ES-I3 (cell line): ENCODE measurements at regions not wholly inside any gene's neighbourhood (a gene's known extent, or its start where the extent isn't known, plus 50 kb on each side); places are given as distances from the start of the nearest gene placed in this dataset.

ENCODE experiments used
- H3K36me3 ChIP-seq: 2 replicates; pipeline ENCODE4 v1.6.1; 2013; ENCODE audit warnings: mild to moderate bottlenecking, low read length, control low read depth, moderate library complexity; ENCODE audit not compliant: insufficient read depth
- H3K4me1 ChIP-seq: 2 replicates; pipeline ENCODE4 v1.6.1; 2013; ENCODE audit warnings: mild to moderate bottlenecking, control low read depth, low read length; ENCODE audit not compliant: insufficient read depth
- H3K9ac ChIP-seq: 2 replicates; pipeline ENCODE4 v1.6.1; 2013; ENCODE audit warnings: low read depth, mild to moderate bottlenecking, low read length, moderate library complexity
- H3K9me3 ChIP-seq: 2 replicates; pipeline ENCODE4 v1.6.1; 2013; ENCODE audit warnings: mild to moderate bottlenecking, low read length, moderate library complexity; ENCODE audit not compliant: control insufficient read depth, insufficient read depth

DNA sequence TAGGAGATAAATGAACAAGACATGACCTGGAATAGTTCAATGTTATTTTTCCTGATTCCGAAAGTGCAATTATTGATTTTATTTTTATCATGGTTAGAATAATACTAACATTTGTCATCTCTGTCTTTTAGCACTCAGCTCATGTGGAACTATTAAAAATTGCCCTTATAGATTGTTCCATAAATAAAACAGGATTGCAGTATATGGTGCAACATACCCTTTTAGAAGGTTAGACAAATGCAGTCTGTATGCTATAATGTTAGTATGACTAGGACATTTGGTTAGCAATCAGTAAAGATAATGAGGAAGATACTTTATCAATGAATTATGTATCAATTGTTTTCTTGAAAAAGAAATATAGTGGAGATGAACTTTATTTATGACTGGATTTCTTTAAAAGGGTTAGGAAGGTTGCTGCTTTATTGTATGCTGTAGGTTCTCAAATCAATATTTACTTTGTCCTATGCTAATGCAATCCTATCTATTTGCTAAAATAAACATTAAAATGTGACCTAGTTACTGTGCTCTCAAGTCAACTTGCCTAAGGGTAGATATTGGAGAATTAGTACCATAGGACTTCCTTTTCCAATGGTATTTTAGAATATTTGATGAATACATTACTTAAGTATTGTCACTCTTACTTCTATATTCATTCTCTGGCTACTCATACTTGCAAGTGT lies 348.9 kb upstream of the ISL1 start:
- no peaks in the 10 kb centered on the region for H3K36me3 ChIP-seq
- peaks cover 2% of the 10 kb centered on the region; the same call in 1 of the 2 replicates for H3K4me1 ChIP-seq
- no peak overlapping the region for H3K9ac ChIP-seq
- H3K9me3 ChIP-seq, result no peaks in the 10 kb centered on the region

DNA sequence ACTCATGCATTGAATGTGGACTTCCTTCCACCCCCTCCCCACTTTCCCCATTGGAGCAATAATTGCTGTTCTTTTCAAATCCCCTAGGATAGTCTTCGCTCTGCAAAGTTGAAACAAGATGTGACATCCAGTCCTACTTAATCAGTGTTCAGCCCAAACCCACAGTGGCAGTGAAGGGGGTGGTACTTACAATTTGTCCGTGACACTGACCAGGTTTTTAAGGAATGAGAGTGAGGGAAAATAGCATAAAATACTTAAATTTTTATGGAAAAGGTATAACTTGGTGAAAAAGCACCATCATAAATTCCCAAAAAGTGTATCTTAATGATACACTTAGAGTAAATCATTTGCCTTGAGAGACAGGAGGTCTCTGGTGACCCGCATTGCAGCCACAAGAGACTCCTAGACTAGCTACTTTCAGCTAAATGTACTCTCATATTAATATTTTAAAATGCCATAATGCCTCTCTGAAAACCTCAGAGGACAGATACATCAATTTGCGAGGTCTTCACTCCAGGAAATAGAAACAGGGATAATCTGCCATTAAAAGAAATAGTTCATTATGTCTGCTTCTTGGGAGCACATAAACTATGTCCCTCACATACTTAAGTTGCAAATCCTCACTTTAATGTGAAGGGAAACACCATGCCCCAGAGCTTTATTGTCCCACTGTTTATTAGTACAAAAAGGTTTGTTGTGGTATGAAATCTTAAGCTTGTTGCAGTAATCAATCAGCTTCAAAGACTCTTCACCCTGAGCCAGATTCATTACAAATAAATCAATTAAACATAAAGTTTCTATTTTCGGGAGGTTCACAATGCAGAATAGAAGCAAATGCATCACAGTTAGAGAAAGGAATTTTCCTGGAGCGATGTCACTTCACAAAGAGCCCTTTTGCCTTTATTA lies 343.6 kb upstream of the ISL1 start:
- Histone ChIP-seq H3K36me3 (no peaks in the 10 kb centered on the region), H3K9me3 (no peaks in the 10 kb centered on the region), H3K9ac (no peak overlapping the region), H3K4me1 (peaks cover 8% of the 10 kb centered on the region; the same call in 1 of the 2 replicates)

DNA sequence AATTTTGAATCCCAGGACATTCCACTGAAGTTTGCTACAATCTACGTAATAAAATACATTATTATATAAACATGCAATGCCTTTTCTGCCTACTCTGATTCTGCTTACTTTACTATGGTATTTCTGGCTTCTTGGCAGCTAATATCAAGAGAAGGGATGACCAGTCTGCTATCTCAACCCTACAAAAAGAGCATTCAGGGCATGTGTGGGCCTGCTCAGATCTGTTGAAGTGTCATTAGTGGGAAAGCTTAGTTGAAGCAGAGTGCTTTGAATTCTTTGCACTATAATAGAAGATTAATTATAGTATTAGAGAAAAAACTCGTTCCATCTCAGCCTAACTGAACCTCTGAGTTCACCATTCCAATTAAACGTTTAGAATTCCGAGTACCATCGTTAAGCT lies 339.5 kb upstream of the ISL1 start:
- H3K9ac ChIP-seq, result no peak overlapping the region

GRCh38 chr5:51047369-51047768 lies 335.9 kb upstream of the ISL1 start:
- Histone ChIP-seq H3K4me1 (no peaks in the 10 kb centered on the region), H3K9ac (no peak overlapping the region), H3K9me3 (no peaks in the 10 kb centered on the region), H3K36me3 (no peaks in the 10 kb centered on the region)

More for the DNA sequence above, 339.5 kb upstream of the ISL1 start:
- H3K9me3 ChIP-seq, result no peaks in the 10 kb centered on the region
- no peaks in the 10 kb centered on the region for H3K36me3 ChIP-seq
- peaks cover 8% of the 10 kb centered on the region; the same call in 1 of the 2 replicates for H3K4me1 ChIP-seq

DNA sequence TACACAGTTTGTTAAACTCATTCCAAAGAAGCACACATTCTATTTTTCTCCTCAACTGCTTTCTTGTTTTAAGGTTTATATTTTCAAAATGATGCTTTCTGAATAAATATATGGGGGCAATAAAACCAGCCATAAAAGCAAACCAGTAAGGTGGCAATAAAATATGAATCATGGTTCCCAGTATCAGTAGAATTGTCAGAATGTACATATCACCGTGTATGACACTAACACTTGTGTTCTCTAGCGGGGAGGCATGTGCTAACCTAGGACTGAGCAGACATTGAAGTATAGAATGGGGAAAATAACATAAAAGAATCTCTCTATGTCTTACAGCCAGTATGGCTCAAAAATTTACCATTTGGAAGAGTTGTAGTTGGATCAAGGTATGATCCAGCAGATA lies 329.9 kb upstream of the ISL1 start:
- Histone ChIP-seq H3K9me3 (no peaks in the 10 kb centered on the region), H3K4me1 (no peaks in the 10 kb centered on the region), H3K9ac (no peak overlapping the region), H3K36me3 (no peaks in the 10 kb centered on the region)

DNA sequence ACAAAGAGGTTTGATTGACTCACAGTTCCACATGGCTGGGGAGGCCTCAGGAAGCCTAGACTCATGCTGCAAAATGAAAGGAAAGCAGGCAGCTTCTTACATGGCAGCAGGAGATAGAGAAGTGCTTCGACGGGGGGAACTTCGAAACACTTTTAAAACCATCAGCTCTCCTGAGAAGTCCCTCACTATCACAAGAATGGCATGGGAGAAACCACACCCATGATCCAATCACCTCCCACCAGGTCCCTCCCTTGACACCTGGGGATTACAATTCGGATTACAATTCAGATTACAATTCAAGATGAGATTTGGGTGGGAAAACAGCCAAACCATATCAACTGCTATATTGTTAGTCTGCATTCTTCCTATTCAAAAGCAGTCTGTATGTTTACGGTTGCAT lies 322.3 kb upstream of the ISL1 start:
- no peaks in the 10 kb centered on the region for H3K36me3 ChIP-seq
- no peak overlapping the region for H3K9ac ChIP-seq
- H3K9me3 ChIP-seq, result no peaks in the 10 kb centered on the region
- H3K4me1 ChIP-seq, result no peaks in the 10 kb centered on the region

DNA sequence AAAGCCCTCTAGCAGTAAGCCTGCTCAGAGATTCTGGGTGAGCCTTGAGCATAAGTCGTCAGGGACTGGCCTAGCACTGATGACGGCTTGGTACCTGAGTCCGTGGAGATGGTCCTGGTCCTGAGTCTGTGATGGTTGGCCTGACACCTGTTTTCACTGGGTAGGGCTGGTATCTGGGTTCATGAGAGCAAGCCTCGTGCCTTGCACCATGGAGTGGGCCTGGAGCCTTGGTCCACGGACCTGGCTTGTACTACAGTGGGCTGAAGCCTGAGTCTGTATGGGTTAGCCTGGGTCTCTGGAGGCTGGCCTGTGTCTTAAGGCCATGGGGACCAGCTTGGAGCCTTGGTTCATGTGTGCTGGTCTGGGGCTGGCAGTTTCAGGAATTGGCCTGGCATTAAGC lies 310.3 kb upstream of the ISL1 start:
- Histone ChIP-seq H3K9ac (no peak overlapping the region), H3K36me3 (no peaks in the 10 kb centered on the region), H3K4me1 (no peaks in the 10 kb centered on the region), H3K9me3 (peaks cover 6% of the 10 kb centered on the region; the same call in 1 of the 2 replicates)

DNA sequence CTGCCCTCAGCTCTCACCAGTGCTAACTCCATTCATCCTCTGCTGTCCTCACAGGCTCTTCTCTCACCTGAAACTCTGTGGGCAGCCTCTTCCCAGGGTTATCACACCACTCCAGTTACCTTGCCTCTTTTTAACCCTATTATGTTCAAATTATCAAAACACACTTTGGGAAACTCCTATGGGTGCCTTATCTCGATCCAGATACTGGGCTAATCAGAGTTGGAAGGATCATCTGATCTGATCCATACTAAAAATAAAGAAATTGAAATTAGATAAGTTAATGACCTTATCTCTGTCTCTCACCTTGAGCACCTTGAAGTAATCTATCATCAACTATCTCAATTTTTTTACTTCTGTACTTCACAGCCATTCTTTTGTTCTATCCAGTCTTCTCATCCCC lies 300.5 kb upstream of the ISL1 start:
- Histone ChIP-seq H3K9me3 (no peaks in the 10 kb centered on the region; the same call in 1 of the 2 replicates), H3K36me3 (no peaks in the 10 kb centered on the region), H3K9ac (no peak overlapping the region), H3K4me1 (no peaks in the 10 kb centered on the region)

DNA sequence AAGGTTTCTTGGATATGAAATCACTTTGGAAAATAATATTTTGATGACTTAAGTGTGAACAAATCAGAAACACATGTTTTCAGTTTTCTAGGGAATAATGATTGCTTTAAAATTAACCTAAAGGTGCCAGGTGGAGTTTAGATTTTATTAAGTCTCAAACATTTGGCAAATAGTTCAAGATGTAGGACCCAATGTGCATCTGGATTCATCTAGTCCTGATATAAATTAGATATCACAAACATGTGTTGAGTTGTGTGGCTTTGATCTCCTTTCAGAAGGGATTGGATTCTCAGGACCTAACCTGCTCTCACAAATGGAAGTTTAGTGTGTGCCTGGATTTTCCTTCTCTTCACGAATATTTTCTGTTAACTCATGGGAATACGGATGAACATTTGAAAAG lies 291.4 kb upstream of the ISL1 start:
- H3K4me1 ChIP-seq, result no peaks in the 10 kb centered on the region
- H3K36me3 ChIP-seq, result no peaks in the 10 kb centered on the region
- H3K9ac ChIP-seq, result no peak overlapping the region
- no peaks in the 10 kb centered on the region for H3K9me3 ChIP-seq

- Histone ChIP-seq H3K4me1 (no peaks in the 10 kb centered on the region), H3K9ac (no peak overlapping the region), H3K9me3 (no peaks in the 10 kb centered on the region), H3K36me3 (no peaks in the 10 kb centered on the region)
These were observed 287.8 kb upstream of the ISL1 start for GRCh38 chr5:51095486-51095885.

DNA sequence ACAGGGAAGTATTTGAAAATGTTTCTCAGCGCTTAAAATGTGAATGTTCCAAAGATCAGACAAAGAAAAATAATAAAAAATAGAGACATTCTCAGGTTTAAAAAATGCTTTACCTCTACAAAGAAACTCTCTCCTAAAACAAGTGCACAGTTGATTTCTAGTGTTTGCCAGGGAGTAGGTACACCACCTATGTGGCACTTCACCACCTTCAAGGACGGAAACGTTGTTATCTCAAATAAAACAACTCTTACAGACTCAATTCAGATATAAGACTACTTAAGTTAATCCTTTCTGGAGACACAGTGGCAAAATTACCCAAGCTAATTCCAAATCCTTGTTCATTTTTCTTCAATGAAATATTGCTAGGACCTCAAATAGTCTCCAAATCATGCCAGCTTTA lies 286.4 kb upstream of the ISL1 start:
- no peaks in the 10 kb centered on the region for H3K36me3 ChIP-seq
- no peaks in the 10 kb centered on the region for H3K9me3 ChIP-seq
- no peaks in the 10 kb centered on the region for H3K4me1 ChIP-seq
- no peak overlapping the region for H3K9ac ChIP-seq

GRCh38 chr5:51099173-51099853 lies 283.9 kb upstream of the ISL1 start:
- no peak overlapping the region for H3K9ac ChIP-seq
- no peaks in the 10 kb centered on the region for H3K36me3 ChIP-seq
- H3K4me1 ChIP-seq, result no peaks in the 10 kb centered on the region
- H3K9me3 ChIP-seq, result no peaks in the 10 kb centered on the region

DNA sequence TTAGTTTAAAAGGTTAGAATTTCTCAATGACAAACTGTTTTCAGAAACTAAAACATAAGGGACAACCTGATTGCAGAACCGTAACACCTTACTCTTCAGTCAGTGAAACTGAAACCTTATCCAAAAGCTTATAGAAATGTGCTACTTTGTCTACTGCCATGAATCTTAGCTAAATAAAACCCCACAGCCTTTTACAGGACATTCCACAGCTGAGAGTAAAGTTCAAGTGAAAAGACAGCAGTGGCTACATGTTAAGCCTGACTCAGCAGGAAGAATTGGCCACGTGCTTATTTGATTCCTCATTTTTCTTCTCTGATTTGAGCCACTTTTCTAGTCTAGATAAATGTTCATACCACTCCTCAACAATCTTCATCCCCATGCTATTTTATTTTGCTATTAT lies 278.7 kb upstream of the ISL1 start:
- Histone ChIP-seq H3K36me3 (no peaks in the 10 kb centered on the region), H3K4me1 (no peaks in the 10 kb centered on the region), H3K9me3 (no peaks in the 10 kb centered on the region), H3K9ac (no peak overlapping the region)

GRCh38 chr5:51109786-51110410 lies 273.4 kb upstream of the ISL1 start:
- Histone ChIP-seq H3K9me3 (no peaks in the 10 kb centered on the region), H3K4me1 (no peaks in the 10 kb centered on the region), H3K36me3 (no peaks in the 10 kb centered on the region), H3K9ac (no peak overlapping the region)
